ENCODE measurements at regions not wholly inside any gene's neighbourhood (a gene's known extent, or its start where the extent isn't known, plus 50 kb on each side); places are given as distances from the start of the nearest gene placed in this dataset.

GRCh38 chr11:105273660-105274280 lies 134.2 kb upstream of the CARD18 start:
- Histone ChIP-seq H3K27me3 (replicated peaks) (no peaks in the 10 kb centered on the region), H3K36me3 (no peaks in the 10 kb centered on the region), H3K4me3 (no peak overlapping the region), H3K9me3 (replicated peaks) (no peaks in the 10 kb centered on the region), H3K27ac (no peak overlapping the region), H3K4me1 (replicated peaks) (no peaks in the 10 kb centered on the region)
- DNase-seq (ENCODE audit: low read depth in 1 of 2, low spot score in 2 of 2): no peak

GRCh38 chr11:105269862-105270261 lies 130.3 kb upstream of the CARD18 start:
- Histone ChIP-seq H3K4me1 (replicated peaks) (peaks cover 4% of the 10 kb centered on the region; the same call in 1 of the 2 replicates), H3K27me3 (replicated peaks) (no peaks in the 10 kb centered on the region), H3K9me3 (replicated peaks) (no peaks in the 10 kb centered on the region), H3K27ac (no peak overlapping the region), H3K4me3 (no peak overlapping the region), H3K36me3 (no peaks in the 10 kb centered on the region)
- DNase-seq (ENCODE audit: low read depth in 1 of 2, low spot score in 2 of 2): no peak

- H3K9me3 ChIP-seq (replicated peaks): no peaks in the 10 kb centered on the region
- no peak overlapping the region for H3K4me3 ChIP-seq
- DNase-seq (ENCODE audit: low read depth in 1 of 2, low spot score in 2 of 2): no peak
- H3K27ac ChIP-seq: no peak overlapping the region
- H3K27me3 ChIP-seq (replicated peaks): no peaks in the 10 kb centered on the region
- H3K4me1 ChIP-seq (replicated peaks): peaks cover 4% of the 10 kb centered on the region; the same call in 1 of the 2 replicates
- no peaks in the 10 kb centered on the region for H3K36me3 ChIP-seq
These were observed 129.0 kb upstream of the CARD18 start for GRCh38 chr11:105268404-105269062.

GRCh38 chr11:105265845-105266244 lies 126.3 kb upstream of the CARD18 start:
- Histone ChIP-seq H3K4me1 (replicated peaks) (peaks cover 4% of the 10 kb centered on the region; the same call in 1 of the 2 replicates), H3K36me3 (no peaks in the 10 kb centered on the region), H3K27me3 (replicated peaks) (no peaks in the 10 kb centered on the region), H3K27ac (no peak overlapping the region), H3K9me3 (replicated peaks) (no peaks in the 10 kb centered on the region), H3K4me3 (no peak overlapping the region)
- peak in 1 of 2 experiments; percentile 16 for DNase-seq (ENCODE audit: low read depth in 1 of 2, low spot score in 2 of 2)

- peaks cover 4% of the 10 kb centered on the region; the same call in 1 of the 2 replicates for H3K4me1 ChIP-seq (replicated peaks)
- H3K27ac ChIP-seq: no peak overlapping the region
- no peaks in the 10 kb centered on the region for H3K9me3 ChIP-seq (replicated peaks)
- H3K27me3 ChIP-seq (replicated peaks): no peaks in the 10 kb centered on the region
- no peak overlapping the region for H3K4me3 ChIP-seq
- no peak for DNase-seq (ENCODE audit: low read depth in 1 of 2, low spot score in 2 of 2)
- no peaks in the 10 kb centered on the region for H3K36me3 ChIP-seq
These were observed 121.4 kb upstream of the CARD18 start for GRCh38 chr11:105260976-105261375.

- Histone ChIP-seq H3K36me3 (no peaks in the 10 kb centered on the region), H3K4me3 (no peak overlapping the region), H3K27ac (peak overlapping the region; percentile 97; the same call in 1 of the 2 replicates), H3K27me3 (replicated peaks) (no peaks in the 10 kb centered on the region), H3K4me1 (replicated peaks) (peaks cover 23% of the 10 kb centered on the region), H3K9me3 (replicated peaks) (no peaks in the 10 kb centered on the region)
- no peak for DNase-seq (ENCODE audit: low read depth in 1 of 2, low spot score in 2 of 2)
These were observed 106.3 kb upstream of the CARD18 start for GRCh38 chr11:105245781-105246315.

GRCh38 chr11:105244160-105244825 lies 104.7 kb upstream of the CARD18 start:
- no peaks in the 10 kb centered on the region for H3K9me3 ChIP-seq (replicated peaks)
- no peaks in the 10 kb centered on the region for H3K36me3 ChIP-seq
- H3K4me1 ChIP-seq (replicated peaks): peaks cover 23% of the 10 kb centered on the region
- peak; percentile 56 to 64 for DNase-seq (ENCODE audit: low read depth in 1 of 2, low spot score in 2 of 2)
- peak overlapping the region; percentile 97 for H3K27ac ChIP-seq
- H3K27me3 ChIP-seq (replicated peaks): no peaks in the 10 kb centered on the region
- H3K4me3 ChIP-seq: no peak overlapping the region

- Histone ChIP-seq H3K9me3 (replicated peaks) (no peaks in the 10 kb centered on the region), H3K4me3 (no peak overlapping the region), H3K36me3 (no peaks in the 10 kb centered on the region), H3K27ac (no peak overlapping the region), H3K27me3 (replicated peaks) (no peaks in the 10 kb centered on the region), H3K4me1 (replicated peaks) (peaks cover 30% of the 10 kb centered on the region)
- DNase-seq (ENCODE audit: low read depth in 1 of 2, low spot score in 2 of 2): no peak
These were observed 101.6 kb upstream of the CARD18 start for GRCh38 chr11:105241136-105241535.

GRCh38 chr11:105236664-105237063 lies 97.1 kb upstream of the CARD18 start:
- H3K27me3 ChIP-seq (replicated peaks): no peaks in the 10 kb centered on the region
- H3K4me1 ChIP-seq (replicated peaks): peaks cover 7% of the 10 kb centered on the region
- no peaks in the 10 kb centered on the region for H3K36me3 ChIP-seq
- H3K9me3 ChIP-seq (replicated peaks): no peaks in the 10 kb centered on the region
- H3K27ac ChIP-seq: no peak overlapping the region
- peak in 1 of 2 experiments; percentile 26 for DNase-seq (ENCODE audit: low read depth in 1 of 2, low spot score in 2 of 2)
- H3K4me3 ChIP-seq: no peak overlapping the region

- Histone ChIP-seq H3K27ac (no peak overlapping the region), H3K27me3 (replicated peaks) (no peaks in the 10 kb centered on the region), H3K4me3 (no peak overlapping the region), H3K36me3 (no peaks in the 10 kb centered on the region), H3K4me1 (replicated peaks) (peaks cover 7% of the 10 kb centered on the region), H3K9me3 (replicated peaks) (no peaks in the 10 kb centered on the region)
- no peak for DNase-seq (ENCODE audit: low read depth in 1 of 2, low spot score in 2 of 2)
These were observed 93.7 kb upstream of the CARD18 start for GRCh38 chr11:105233285-105233684.

GRCh38 chr11:105232021-105232420 lies 92.5 kb upstream of the CARD18 start:
- no peak for DNase-seq (ENCODE audit: low read depth in 1 of 2, low spot score in 2 of 2)
- H3K9me3 ChIP-seq (replicated peaks): no peaks in the 10 kb centered on the region
- no peak overlapping the region for H3K27ac ChIP-seq
- peaks cover 5% of the 10 kb centered on the region for H3K4me1 ChIP-seq (replicated peaks)
- no peaks in the 10 kb centered on the region for H3K27me3 ChIP-seq (replicated peaks)
- no peak overlapping the region for H3K4me3 ChIP-seq
- H3K36me3 ChIP-seq: no peaks in the 10 kb centered on the region

GRCh38 chr11:105230586-105230985 lies 91.0 kb upstream of the CARD18 start:
- no peaks in the 10 kb centered on the region for H3K4me1 ChIP-seq (replicated peaks)
- no peaks in the 10 kb centered on the region for H3K27me3 ChIP-seq (replicated peaks)
- H3K4me3 ChIP-seq: no peak overlapping the region
- no peaks in the 10 kb centered on the region for H3K36me3 ChIP-seq
- H3K9me3 ChIP-seq (replicated peaks): no peaks in the 10 kb centered on the region
- H3K27ac ChIP-seq: no peak overlapping the region
- DNase-seq (ENCODE audit: low read depth in 1 of 2, low spot score in 2 of 2): no peak

- no peaks in the 10 kb centered on the region for H3K36me3 ChIP-seq
- DNase-seq (ENCODE audit: low read depth in 1 of 2, low spot score in 2 of 2): no peak
- no peaks in the 10 kb centered on the region for H3K27me3 ChIP-seq (replicated peaks)
- H3K4me1 ChIP-seq (replicated peaks): no peaks in the 10 kb centered on the region
- no peaks in the 10 kb centered on the region for H3K9me3 ChIP-seq (replicated peaks)
- no peak overlapping the region for H3K27ac ChIP-seq
- H3K4me3 ChIP-seq: no peak overlapping the region
These were observed 90.2 kb upstream of the CARD18 start for GRCh38 chr11:105229761-105230160.

- no peak overlapping the region for H3K4me3 ChIP-seq
- DNase-seq (ENCODE audit: low read depth in 1 of 2, low spot score in 2 of 2): no peak
- H3K36me3 ChIP-seq: no peaks in the 10 kb centered on the region
- H3K27ac ChIP-seq: no peak overlapping the region
- H3K27me3 ChIP-seq (replicated peaks): no peaks in the 10 kb centered on the region
- H3K4me1 ChIP-seq (replicated peaks): no peaks in the 10 kb centered on the region
- no peaks in the 10 kb centered on the region for H3K9me3 ChIP-seq (replicated peaks)
These were observed 89.7 kb upstream of the CARD18 start for GRCh38 chr11:105229257-105229656.

Data from SJSA1 (cell line).